H1 (cell line): ENCODE measurements at regions not wholly inside any gene's neighbourhood (a gene's known extent, or its start where the extent isn't known, plus 50 kb on each side); places are given as distances from the start of the nearest gene placed in this dataset.

Source experiments
- CTCF ChIA-PET: fragments of 300-600 bp; sonication (Branson Sonifier 250); formaldehyde crosslinking; loops from one replicate; lab custom pipeline; 2021; ENCODE audit not compliant: partially characterized antibody; lab: Charles Lee
- POLR2A ChIA-PET: fragments of 300-600 bp; sonication (Branson Sonifier 250); formaldehyde crosslinking; loops from one replicate; lab custom pipeline; 2021; ENCODE audit warnings: inconsistent platforms; ENCODE audit not compliant: partially characterized antibody; lab: Charles Lee
- DNase-seq, 2 experiments: peaks; one replicate each; pipeline versions ENCODE4 v3.0.0 to v3.0.0-alpha.2; 2010 to 2022; ENCODE audit warnings: low spot score in 2 of 2, low read depth in 1 of 2, mixed read lengths in 1 of 2
- FAIRE-seq: peaks from 2 replicates; lab custom pipeline; 2011; peaks lifted over from hg19 to GRCh38; lab: Jason Lieb, UNC
- H2AFZ ChIP-seq: 2 replicates; pipeline ENCODE4 v1.8.1; 2012; ENCODE audit warnings: low read length, inconsistent platforms
- H2AK5ac ChIP-seq: 2 replicates; pipeline ENCODE4 v1.6.1; 2013; ENCODE audit warnings: low read depth, low read length
- H2BK120ac ChIP-seq: replicated peaks from 2 replicates; pipeline ENCODE3; 2013; ENCODE audit warnings: low read depth, low read length, inconsistent platforms
- H2BK12ac ChIP-seq: 2 replicates; pipeline ENCODE4 v1.6.1; 2013; ENCODE audit warnings: low read depth, low read length
- H2BK15ac ChIP-seq: 2 replicates; pipeline ENCODE4 v1.6.1; 2013; ENCODE audit warnings: low read length
- H2BK20ac ChIP-seq: 2 replicates; pipeline ENCODE4 v1.6.1; 2013; ENCODE audit warnings: low read length
- H2BK5ac ChIP-seq: 2 replicates; pipeline ENCODE4 v1.6.1; 2013; ENCODE audit warnings: low read depth, low read length
- H3K14ac ChIP-seq: 2 replicates; pipeline ENCODE4 v1.6.1; 2013; ENCODE audit warnings: inconsistent platforms; ENCODE audit not compliant: insufficient read length
- H3K18ac ChIP-seq: 2 replicates; pipeline ENCODE4 v1.6.1; 2013; ENCODE audit warnings: low read length; ENCODE audit errors: extremely low read depth
- H3K23ac ChIP-seq: 2 replicates; pipeline ENCODE4 v1.6.1; 2013; ENCODE audit warnings: inconsistent platforms; ENCODE audit not compliant: insufficient read length
- H3K23me2 ChIP-seq: 2 replicates; pipeline ENCODE4 v1.6.1; 2013; ENCODE audit warnings: low read depth, low read length
- H3K27ac ChIP-seq: 2 replicates; pipeline ENCODE4 v1.6.1; 2011; ENCODE audit warnings: low read depth, low read length, inconsistent platforms
- H3K27me3 ChIP-seq, 4 experiments: replicated peaks in 1 of 4; 1 replicate in 1 of 4; 2 replicates in 3 of 4; pipeline versions ENCODE4 v1.6.1 to v1.8.1; 2011 to 2013; ENCODE audit warnings: low read length in 3 of 4, mild to moderate bottlenecking in 3 of 4, inconsistent platforms in 2 of 4, mixed read lengths in 2 of 4, moderate library complexity in 1 of 4; ENCODE audit not compliant: control insufficient read depth in 3 of 4, insufficient read depth in 3 of 4; ENCODE audit errors: extremely low read depth in 1 of 4
- H3K36me3 ChIP-seq, 4 experiments: 2 replicates each; pipeline versions ENCODE4 v1.6.1 to v1.8.1; 2011 to 2013; ENCODE audit warnings: mild to moderate bottlenecking in 4 of 4, low read length in 3 of 4, moderate library complexity in 2 of 4, control low read depth in 1 of 4, inconsistent platforms in 1 of 4; ENCODE audit not compliant: insufficient read depth in 4 of 4, control insufficient read depth in 2 of 4
- H3K4ac ChIP-seq: replicated peaks from 2 replicates; pipeline ENCODE3; 2013; ENCODE audit warnings: low read length, low read depth, mixed read lengths, inconsistent platforms; ENCODE audit not compliant: insufficient read length
- H3K4me1 ChIP-seq, 4 experiments: replicated peaks in 1 of 4; 1 replicate in 1 of 4; 2 replicates in 3 of 4; pipeline versions ENCODE4 v1.6.1 to v1.8.1; 2011 to 2013; ENCODE audit warnings: low read length in 3 of 4, inconsistent platforms in 2 of 4, mixed read lengths in 1 of 4; ENCODE audit not compliant: insufficient read depth in 4 of 4, control insufficient read depth in 3 of 4
- H3K4me2 ChIP-seq, 2 experiments: 2 replicates each; pipeline versions ENCODE4 v1.6.1 to v1.8.1; 2011 to 2013; ENCODE audit warnings: low read depth in 2 of 2, low read length in 2 of 2, control low read depth in 1 of 2, inconsistent platforms in 1 of 2, mild to moderate bottlenecking in 1 of 2; ENCODE audit not compliant: insufficient read depth in 1 of 2
- H3K4me3 ChIP-seq, 4 experiments: fragments of 200-600, 300-600 bp in 1 of 4; sonication (generic), shearing (Covaris generic), sonication (Bioruptor Twin) in 1 of 4; 2 replicates each; pipeline versions ENCODE4 v1.5.1 to v1.8.1; 2011 to 2016; ENCODE audit warnings: low read length in 4 of 4, low read depth in 3 of 4, control low read depth in 2 of 4, inconsistent platforms in 2 of 4, mild to moderate bottlenecking in 2 of 4, mixed read lengths in 1 of 4, moderate library complexity in 1 of 4; ENCODE audit not compliant: insufficient read depth in 2 of 4; ENCODE audit errors: extremely low read depth in 1 of 4
- H3K56ac ChIP-seq: replicated peaks from 2 replicates; pipeline ENCODE3; 2013; ENCODE audit warnings: low read depth, mild to moderate bottlenecking, mixed read lengths, low read length, inconsistent platforms; ENCODE audit not compliant: insufficient read length
- H3K79me1 ChIP-seq: 2 replicates; pipeline ENCODE4 v1.6.1; 2013; ENCODE audit warnings: low read depth, low read length, control low read depth
- H3K79me2 ChIP-seq, 2 experiments: 2 replicates each; pipeline versions ENCODE4 v1.6.1 to v1.8.1; 2012 to 2013; ENCODE audit warnings: low read length in 2 of 2, mild to moderate bottlenecking in 2 of 2, inconsistent platforms in 1 of 2; ENCODE audit not compliant: insufficient read depth in 2 of 2, control insufficient read depth in 1 of 2
- H3K9ac ChIP-seq, 4 experiments: replicated peaks in 1 of 4; 1 replicate in 1 of 4; 2 replicates in 3 of 4; pipeline versions ENCODE4 v1.6.1 to v1.8.1; 2011 to 2013; ENCODE audit warnings: low read depth in 3 of 4, low read length in 3 of 4, control low read depth in 2 of 4, mild to moderate bottlenecking in 2 of 4, moderate library complexity in 2 of 4, inconsistent platforms in 1 of 4; ENCODE audit errors: extremely low read depth in 1 of 4
- H3K9me3 ChIP-seq, 2 experiments: 2 replicates each; pipeline versions ENCODE4 v1.6.1 to v1.8.1; 2012 to 2013; ENCODE audit warnings: mild to moderate bottlenecking in 2 of 2, moderate library complexity in 2 of 2, control low read depth in 1 of 2, inconsistent platforms in 1 of 2, low read depth in 1 of 2, low read length in 1 of 2, mixed read lengths in 1 of 2; ENCODE audit not compliant: insufficient read depth in 2 of 2
- H4K20me1 ChIP-seq, 2 experiments: replicated peaks in 1 of 2; 2 replicates each; pipeline versions ENCODE3 to v1.8.1; 2011 to 2013; ENCODE audit warnings: inconsistent platforms in 2 of 2, low read length in 2 of 2, mild to moderate bottlenecking in 1 of 2; ENCODE audit not compliant: insufficient read depth in 2 of 2, control insufficient read depth in 1 of 2
- H4K5ac ChIP-seq: 2 replicates; pipeline ENCODE4 v1.6.1; 2013; ENCODE audit warnings: low read length, low read depth, mixed read lengths, inconsistent platforms; ENCODE audit not compliant: insufficient read length
- H4K8ac ChIP-seq: 2 replicates; pipeline ENCODE4 v1.8.0; 2013; ENCODE audit warnings: mild to moderate bottlenecking, moderate library complexity, low read length, inconsistent platforms; ENCODE audit not compliant: insufficient read depth; ENCODE audit errors: extremely low read depth
- H4K91ac ChIP-seq: replicated peaks from 2 replicates; pipeline ENCODE3; 2013; ENCODE audit warnings: low read length, mixed read lengths, inconsistent platforms; ENCODE audit not compliant: insufficient read length
- CBX5 ChIP-seq: fragments of 300-800, 300-1000 bp; sonication (generic); IDR thresholded peaks from 2 replicates; pipeline ENCODE4 v1.7.1; 2016; ENCODE audit warnings: antibody characterized with exemption, low read length, low read depth
- NANOG ChIP-seq: IDR thresholded peaks from 2 replicates; pipeline ENCODE4 v1.6.1; 2011; ENCODE audit warnings: low read length, low read depth, mild to moderate bottlenecking, inconsistent platforms; ENCODE audit not compliant: insufficient read depth, poor library complexity, severe bottlenecking
- NRF1 ChIP-seq: IDR thresholded peaks from 2 replicates; pipeline ENCODE4 v1.6.1; 2011; ENCODE audit warnings: mild to moderate bottlenecking, low read depth, low read length, improper control_type of control experiment
- RXRA ChIP-seq: IDR thresholded peaks from 2 replicates; pipeline ENCODE4 v1.6.1; 2011; ENCODE audit warnings: low read depth, mild to moderate bottlenecking, low read length, moderate library complexity; ENCODE audit not compliant: insufficient read depth
- SIN3A ChIP-seq, 2 experiments: IDR thresholded peaks in 1 of 2; conservative IDR thresholded peaks in 1 of 2; 2 replicates each; pipeline ENCODE4 v1.6.1; 2011 to 2012; ENCODE audit warnings: low read length in 2 of 2, improper control_type of control experiment in 1 of 2, low read depth in 1 of 2, mild to moderate bottlenecking in 1 of 2
- SIX5 ChIP-seq: IDR thresholded peaks from 2 replicates; pipeline ENCODE4 v1.6.1; 2011; ENCODE audit warnings: mild to moderate bottlenecking, low read depth, low read length
- SP2 ChIP-seq: IDR thresholded peaks from 2 replicates; pipeline ENCODE4 v1.6.1; 2012; ENCODE audit warnings: mild to moderate bottlenecking, low read length, inconsistent platforms
- WGBS, 2 experiments: shearing (Covaris generic) in 1 of 2; methylation state at CpG; one replicate each; pipeline versions ENCODE4 v1.1.6 to v1.1.7; 2013 to 2015; ENCODE audit warnings: low lambda C conversion rate in 2 of 2, mixed read lengths in 2 of 2, inconsistent platforms in 1 of 2, low coverage in 1 of 2, missing lambda C conversion rate in 1 of 2; ENCODE audit not compliant: insufficient replicate concordance in 2 of 2, insufficient coverage in 1 of 2, insufficient read length in 1 of 2; ENCODE audit errors: extremely low coverage in 1 of 2, missing lambda C conversion rate in 1 of 2; 5-methylcytosine and 5-hydroxymethylcytosine counted together
- TF ChIP-seq, protein P1 (sequence below): IDR thresholded peaks from 2 replicates; pipeline ENCODE4 v1.6.1; 2012; ENCODE audit warnings: inconsistent platforms
- TF ChIP-seq, protein P2 (sequence below): IDR thresholded peaks from 2 replicates; pipeline ENCODE4 v1.6.1; 2012; ENCODE audit warnings: low read length, inconsistent platforms

DNA sequence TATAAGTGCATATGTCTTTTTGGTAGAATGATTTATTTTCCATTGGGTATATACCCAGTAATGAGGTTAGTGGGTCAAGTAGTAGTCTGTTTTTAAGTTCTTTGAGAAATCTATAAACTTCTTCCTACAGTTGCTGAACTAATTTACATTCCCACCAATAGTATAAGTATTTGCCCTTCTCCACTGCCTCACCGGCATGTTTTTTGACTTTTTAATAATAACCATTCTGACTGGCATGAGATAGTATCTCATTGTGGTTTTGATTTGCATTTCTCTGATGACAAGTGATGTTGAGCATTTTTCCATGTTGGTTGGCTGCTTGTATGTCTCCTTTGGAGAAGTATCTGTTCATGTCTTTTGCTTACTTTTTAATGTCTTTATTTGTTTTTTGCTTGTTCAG, 94.1 kb upstream of the TP63 start:
- Histone ChIP-seq H3K4ac (no peak overlapping the region), H4K91ac (no peak overlapping the region), H3K4me3 (no peak overlapping the region), H3K18ac (no peak overlapping the region), H2AK5ac (no peak overlapping the region), H3K23ac (no peak overlapping the region), H3K36me3 (no peaks in the 10 kb centered on the region), H2AFZ (no peak overlapping the region), H2BK120ac (no peak overlapping the region), H3K9me3 (no peaks in the 10 kb centered on the region), H3K23me2 (no peaks in the 10 kb centered on the region), H2BK5ac (no peak overlapping the region), H4K20me1 (no peaks in the 10 kb centered on the region), H2BK15ac (no peak overlapping the region), H3K4me2 (no peak overlapping the region), H3K79me2 (no peaks in the 10 kb centered on the region), H3K27me3 (no peaks in the 10 kb centered on the region)
- DNase-seq (no peak), FAIRE-seq (no peak)
- POLR2A ChIA-PET = no interaction called here
- 95% methylated on average over 1 of the region's 1 CpG; no CpG with 5 or more reads in 1 of the 2 experiments for WGBS, 2 experiments
- TF ChIP-seq, protein P1, sequence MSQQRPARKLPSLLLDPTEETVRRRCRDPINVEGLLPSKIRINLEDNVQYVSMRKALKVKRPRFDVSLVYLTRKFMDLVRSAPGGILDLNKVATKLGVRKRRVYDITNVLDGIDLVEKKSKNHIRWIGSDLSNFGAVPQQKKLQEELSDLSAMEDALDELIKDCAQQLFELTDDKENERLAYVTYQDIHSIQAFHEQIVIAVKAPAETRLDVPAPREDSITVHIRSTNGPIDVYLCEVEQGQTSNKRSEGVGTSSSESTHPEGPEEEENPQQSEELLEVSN = no peak
- no peak for TF ChIP-seq NANOG
- TF ChIP-seq SP2 = no peak
- no peak for TF ChIP-seq SIN3A (conservative IDR thresholded peaks at IDR 0.05 in 1 of 2, IDR thresholded peaks at IDR 0.05 in 1 of 2; ENCODE audit: low read depth in 1 of 2, low read length in 2 of 2)
- TF ChIP-seq NRF1 = no peak
- TF ChIP-seq RXRA = no peak
- TF ChIP-seq SIX5 = no peak
- no peak for TF ChIP-seq CBX5
- TF ChIP-seq, protein P2, sequence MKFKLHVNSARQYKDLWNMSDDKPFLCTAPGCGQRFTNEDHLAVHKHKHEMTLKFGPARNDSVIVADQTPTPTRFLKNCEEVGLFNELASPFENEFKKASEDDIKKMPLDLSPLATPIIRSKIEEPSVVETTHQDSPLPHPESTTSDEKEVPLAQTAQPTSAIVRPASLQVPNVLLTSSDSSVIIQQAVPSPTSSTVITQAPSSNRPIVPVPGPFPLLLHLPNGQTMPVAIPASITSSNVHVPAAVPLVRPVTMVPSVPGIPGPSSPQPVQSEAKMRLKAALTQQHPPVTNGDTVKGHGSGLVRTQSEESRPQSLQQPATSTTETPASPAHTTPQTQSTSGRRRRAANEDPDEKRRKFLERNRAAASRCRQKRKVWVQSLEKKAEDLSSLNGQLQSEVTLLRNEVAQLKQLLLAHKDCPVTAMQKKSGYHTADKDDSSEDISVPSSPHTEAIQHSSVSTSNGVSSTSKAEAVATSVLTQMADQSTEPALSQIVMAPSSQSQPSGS = no peak
- TF ChIP-seq, all 59 proteins: peak for 0
- H3K14ac ChIP-seq = no peak overlapping the region
- no peak overlapping the region for H2BK20ac ChIP-seq
- no peak overlapping the region for H2BK12ac ChIP-seq
- H3K56ac ChIP-seq = no peak overlapping the region
- H3K9ac ChIP-seq = no peak overlapping the region
- H3K27ac ChIP-seq = no peak overlapping the region
- no peaks in the 10 kb centered on the region for H3K79me1 ChIP-seq
- no peak overlapping the region for H4K8ac ChIP-seq
- CTCF ChIA-PET = no interaction called here
- no peak overlapping the region for H4K5ac ChIP-seq
- no peaks in the 10 kb centered on the region for H3K4me1 ChIP-seq
